Duodenal mucosa (tissue), 2 donors: ENCODE measurements at regions not wholly inside any gene's neighbourhood (a gene's known extent, or its start where the extent isn't known, plus 50 kb on each side); places are given as distances from the start of the nearest gene placed in this dataset.

Experiments
- H3K27ac ChIP-seq: one replicate; pipeline ENCODE4 v1.7.0; 2013; ENCODE audit warnings: low read depth, low read length
- H3K27me3 ChIP-seq, 2 donors: one replicate each; pipeline ENCODE4 v1.7.0; 2013; ENCODE audit warnings: low read length in 2 of 2, control low read depth in 1 of 2; ENCODE audit not compliant: insufficient read depth in 2 of 2, control insufficient read depth in 1 of 2
- H3K36me3 ChIP-seq, 2 donors: one replicate each; pipeline ENCODE4 v1.7.0; 2013; ENCODE audit warnings: low read length in 2 of 2, control low read depth in 1 of 2; ENCODE audit not compliant: insufficient read depth in 2 of 2, control insufficient read depth in 1 of 2
- H3K4me1 ChIP-seq, 2 donors: one replicate each; pipeline ENCODE4 v1.7.0; 2013; ENCODE audit warnings: low read length in 2 of 2, control low read depth in 1 of 2; ENCODE audit not compliant: insufficient read depth in 2 of 2, control insufficient read depth in 1 of 2
- H3K4me3 ChIP-seq, 2 donors: one replicate each; pipeline ENCODE4 v1.7.0; 2013; ENCODE audit warnings: low read length in 2 of 2, low read depth in 1 of 2
- H3K9ac ChIP-seq, 2 donors: one replicate each; pipeline ENCODE4 v1.7.0; 2013; ENCODE audit warnings: low read length in 2 of 2, low read depth in 1 of 2
- H3K9me3 ChIP-seq, 2 donors: one replicate each; pipeline ENCODE4 v1.7.0; 2013; ENCODE audit warnings: low read length in 2 of 2, control low read depth in 1 of 2; ENCODE audit not compliant: control insufficient read depth in 1 of 2

- H3K4me1 ChIP-seq = no peaks in the 10 kb centered on the region
- H3K27ac ChIP-seq = no peak overlapping the region
- no peaks in the 10 kb centered on the region for H3K36me3 ChIP-seq
- H3K27me3 ChIP-seq = no peaks in the 10 kb centered on the region
- H3K4me3 ChIP-seq = no peak overlapping the region
- no peak overlapping the region for H3K9ac ChIP-seq
- H3K9me3 ChIP-seq = peaks cover 8 to 30% of the 10 kb centered on the region in 2 donors
These were observed 420.0 kb downstream of the GABRB3 start for GRCh38 chr15:26352909-26353308.

DNA sequence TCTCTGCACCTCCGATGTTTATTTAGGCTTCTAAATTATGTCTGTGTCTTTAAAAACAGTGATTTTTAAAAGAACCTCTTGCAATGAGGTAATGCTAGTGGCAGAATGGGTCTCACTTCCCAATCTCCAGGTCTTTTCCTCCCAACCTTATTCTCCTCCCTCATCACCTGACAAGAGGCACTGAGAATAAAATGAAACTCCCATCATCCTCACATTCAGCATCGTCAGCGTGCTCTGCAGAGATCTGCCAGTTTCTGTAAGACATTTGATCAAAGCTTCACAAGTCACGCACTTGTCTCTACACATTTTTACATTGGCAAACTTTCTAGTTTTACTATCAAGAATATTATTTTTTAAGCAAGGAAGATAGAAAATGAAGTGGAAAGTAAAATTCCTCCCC lies 420.5 kb downstream of the GABRB3 start:
- Histone ChIP-seq H3K4me3 (no peak overlapping the region), H3K9me3 (peaks cover 9 to 32% of the 10 kb centered on the region in 2 donors), H3K27ac (no peak overlapping the region), H3K9ac (no peak overlapping the region), H3K36me3 (no peaks in the 10 kb centered on the region), H3K4me1 (no peaks in the 10 kb centered on the region), H3K27me3 (no peaks in the 10 kb centered on the region)

DNA sequence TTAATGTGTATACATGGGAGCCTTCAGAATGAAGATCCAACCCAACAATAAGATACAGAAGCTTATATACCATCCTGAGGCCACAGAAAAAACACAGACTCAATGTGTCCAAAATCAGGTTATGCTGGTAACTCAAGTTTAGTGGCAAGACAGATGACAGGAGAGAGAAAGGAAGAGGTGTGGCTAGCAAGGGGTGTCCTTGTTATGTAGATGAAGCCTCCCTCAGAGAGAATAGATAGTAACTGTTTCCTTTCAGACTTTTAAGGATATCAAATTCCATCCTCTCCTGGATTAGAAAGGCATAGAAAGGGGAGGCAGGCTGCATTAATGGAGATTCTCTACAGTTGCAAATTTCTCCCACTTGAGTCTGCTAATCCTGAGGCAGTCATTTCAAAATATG lies 447.4 kb downstream of the GABRB3 start:
- no peaks in the 10 kb centered on the region for H3K4me1 ChIP-seq
- H3K27me3 ChIP-seq = no peaks in the 10 kb centered on the region
- H3K9ac ChIP-seq = no peak overlapping the region
- H3K4me3 ChIP-seq = no peak overlapping the region
- no peaks in the 10 kb centered on the region for H3K36me3 ChIP-seq
- H3K9me3 ChIP-seq = peaks cover 8 to 10% of the 10 kb centered on the region in 2 donors
- no peak overlapping the region for H3K27ac ChIP-seq

DNA sequence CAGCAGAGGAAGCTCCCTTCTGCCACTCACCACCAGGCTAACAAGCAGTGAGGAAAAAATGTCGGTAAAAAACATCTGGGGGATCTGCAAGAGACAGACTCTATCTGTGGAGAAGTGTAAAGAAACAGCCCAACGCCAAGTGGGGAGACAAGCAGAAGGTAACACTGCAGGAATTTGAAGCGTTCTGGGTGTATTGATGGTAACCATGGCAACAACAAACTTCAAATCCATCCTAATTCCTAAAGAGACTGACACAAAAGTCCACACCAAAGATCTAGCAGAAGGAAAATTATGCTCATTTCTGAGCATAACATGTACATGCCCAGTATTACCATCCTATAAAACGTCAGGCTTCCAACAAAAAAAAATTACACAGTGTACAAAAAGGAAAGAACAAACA lies 449.3 kb downstream of the GABRB3 start:
- Histone ChIP-seq H3K27me3 (no peaks in the 10 kb centered on the region), H3K36me3 (no peaks in the 10 kb centered on the region), H3K4me1 (no peaks in the 10 kb centered on the region), H3K9me3 (peaks cover 11 to 18% of the 10 kb centered on the region in 2 donors), H3K9ac (no peak overlapping the region), H3K4me3 (no peak overlapping the region), H3K27ac (no peak overlapping the region)

GRCh38 chr15:26318689-26319088 lies 454.2 kb downstream of the GABRB3 start:
- H3K27me3 ChIP-seq = no peaks in the 10 kb centered on the region
- H3K4me3 ChIP-seq = no peak overlapping the region
- H3K9me3 ChIP-seq = peaks cover 22 to 29% of the 10 kb centered on the region in 2 donors
- no peaks in the 10 kb centered on the region for H3K4me1 ChIP-seq
- H3K27ac ChIP-seq = no peak overlapping the region
- no peak overlapping the region for H3K9ac ChIP-seq
- H3K36me3 ChIP-seq = no peaks in the 10 kb centered on the region

GRCh38 chr15:26314577-26314976 lies 451.4 kb upstream of the ATP10A start:
- H3K9me3 ChIP-seq = peaks cover 23 to 37% of the 10 kb centered on the region in 2 donors
- H3K9ac ChIP-seq = no peak overlapping the region
- H3K4me3 ChIP-seq = no peak overlapping the region
- no peaks in the 10 kb centered on the region for H3K36me3 ChIP-seq
- no peaks in the 10 kb centered on the region for H3K27me3 ChIP-seq
- H3K4me1 ChIP-seq = no peaks in the 10 kb centered on the region
- H3K27ac ChIP-seq = no peak overlapping the region

GRCh38 chr15:26311710-26312236 lies 448.6 kb upstream of the ATP10A start:
- Histone ChIP-seq H3K9me3 (peaks cover 23 to 31% of the 10 kb centered on the region in 2 donors), H3K27ac (no peak overlapping the region), H3K4me1 (no peaks in the 10 kb centered on the region), H3K4me3 (no peak overlapping the region), H3K36me3 (no peaks in the 10 kb centered on the region), H3K9ac (no peak overlapping the region), H3K27me3 (no peaks in the 10 kb centered on the region)

DNA sequence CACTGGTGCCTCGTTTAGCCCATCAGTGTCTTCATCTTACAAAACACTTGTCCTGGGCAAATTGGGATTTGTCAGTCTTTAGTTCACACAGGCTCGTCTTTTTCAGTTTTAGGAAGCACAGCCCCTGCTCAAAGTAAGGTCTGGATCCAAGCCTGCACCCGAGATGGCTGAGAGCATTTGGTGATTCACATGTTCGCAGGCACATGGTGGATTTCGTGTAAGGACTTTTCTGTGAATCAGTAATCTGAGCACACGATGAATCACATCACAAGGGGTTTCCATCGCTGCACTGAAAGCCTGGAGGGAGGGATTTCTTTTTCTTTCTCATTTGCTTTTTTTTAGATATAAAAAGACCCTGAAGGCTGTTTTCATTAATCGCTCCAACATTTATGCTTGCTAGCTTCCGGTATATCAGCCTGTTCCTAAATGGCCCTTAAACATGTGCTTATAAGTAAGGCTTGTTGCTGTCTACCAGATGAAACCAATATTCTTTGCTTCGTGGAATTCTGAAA lies 435.6 kb upstream of the ATP10A start:
- Histone ChIP-seq H3K4me1 (no peaks in the 10 kb centered on the region), H3K27me3 (no peaks in the 10 kb centered on the region), H3K27ac (no peak overlapping the region), H3K4me3 (no peak overlapping the region), H3K9me3 (peaks cover 12 to 18% of the 10 kb centered on the region in 2 donors), H3K9ac (no peak overlapping the region), H3K36me3 (no peaks in the 10 kb centered on the region)

- Histone ChIP-seq H3K9me3 (peaks cover 15 to 24% of the 10 kb centered on the region in 2 donors), H3K4me1 (no peaks in the 10 kb centered on the region), H3K9ac (no peak overlapping the region), H3K27ac (no peak overlapping the region), H3K4me3 (no peak overlapping the region), H3K36me3 (no peaks in the 10 kb centered on the region), H3K27me3 (no peaks in the 10 kb centered on the region)
These were observed 435.0 kb upstream of the ATP10A start for GRCh38 chr15:26298010-26298658.

DNA sequence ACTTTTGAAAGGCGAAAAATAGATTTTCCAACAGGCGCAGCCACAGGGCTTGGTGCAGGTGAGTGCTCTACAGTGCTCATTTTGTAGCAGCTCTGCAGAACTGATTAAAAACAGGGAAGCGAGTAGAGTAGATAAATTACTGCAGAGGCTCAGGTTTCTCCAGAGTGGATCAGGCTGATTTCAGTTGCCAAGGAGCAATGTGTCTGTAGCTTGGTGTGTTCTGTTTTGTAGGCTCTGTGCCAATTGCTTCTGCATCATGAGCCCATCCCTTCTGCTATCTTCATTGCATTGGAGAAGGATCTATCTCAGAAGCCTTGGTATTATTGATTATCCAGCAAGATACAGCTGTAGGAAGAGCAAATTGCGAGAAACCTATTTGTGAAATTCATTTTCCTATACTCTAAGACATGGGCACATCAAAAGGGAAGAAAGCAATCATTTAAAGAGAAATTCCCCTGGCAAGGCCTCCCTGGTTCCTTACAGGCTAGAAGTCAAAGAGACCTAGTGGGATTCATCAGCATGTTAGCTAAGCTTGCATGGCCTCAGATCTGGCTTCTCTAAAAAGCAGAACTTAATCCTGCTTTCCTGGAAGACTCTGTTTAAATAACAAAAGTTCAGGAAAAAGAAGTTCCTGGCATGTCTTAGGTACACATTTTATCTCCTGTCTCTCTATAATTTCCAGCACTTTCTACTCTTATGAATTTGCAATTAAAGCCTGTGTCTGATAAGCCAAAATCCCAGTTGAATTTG lies 432.4 kb upstream of the ATP10A start:
- Histone ChIP-seq H3K4me1 (no peaks in the 10 kb centered on the region), H3K4me3 (no peak overlapping the region), H3K36me3 (no peaks in the 10 kb centered on the region), H3K9me3 (peaks cover 23 to 30% of the 10 kb centered on the region in 2 donors), H3K9ac (no peak overlapping the region), H3K27ac (no peak overlapping the region), H3K27me3 (no peaks in the 10 kb centered on the region)
